ENCODE measurements at regions not wholly inside any gene's neighbourhood (a gene's known extent, or its start where the extent isn't known, plus 50 kb on each side); places are given as distances from the start of the nearest gene placed in this dataset.
"Not testable (repeated sequence)": the region's sequence is repeated elsewhere in the genome, so short reads cannot be mapped to it uniquely, and the experiment has no call there.

DNA sequence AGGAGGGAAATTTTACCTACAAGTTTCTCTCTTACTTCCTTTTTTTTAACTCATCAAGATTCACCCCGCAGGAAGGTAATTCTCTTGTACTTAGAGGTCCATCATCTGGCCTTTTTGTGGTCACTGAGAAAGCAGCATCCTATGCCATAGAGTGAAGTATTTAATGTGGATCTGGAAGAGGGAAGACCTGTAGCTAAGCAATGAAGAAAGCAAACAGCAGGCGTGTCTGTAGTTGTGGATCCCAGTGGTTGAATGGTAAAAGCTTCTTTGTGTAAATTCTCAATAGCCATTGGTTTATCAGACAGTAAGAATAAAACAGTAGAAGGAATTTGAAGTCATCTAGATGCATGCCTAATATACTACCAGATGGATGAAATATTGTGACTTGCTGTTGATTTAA, 196.4 kb downstream of the ANKRD7 start:
- DNase-seq, result no peak

DNA sequence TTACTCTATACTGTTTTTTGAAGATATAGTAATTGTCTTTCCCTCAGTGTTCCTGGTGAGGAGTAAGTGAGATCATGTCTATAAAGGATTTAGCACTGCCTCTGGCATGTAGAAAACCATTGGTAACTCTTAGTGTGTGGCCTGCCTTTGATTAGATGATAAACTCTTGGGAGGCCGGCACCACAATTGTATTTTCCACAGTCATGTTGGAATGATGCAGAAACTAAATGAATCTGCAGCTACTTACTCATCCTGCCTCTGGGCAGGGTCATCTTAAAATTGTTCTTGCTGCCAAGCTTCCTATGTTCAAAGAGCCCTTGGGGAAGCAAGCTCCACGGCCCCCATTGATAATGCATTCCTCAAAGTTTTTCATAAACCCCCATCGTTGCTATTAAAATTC, 204.6 kb downstream of the ANKRD7 start:
- DNase-seq, result no peak

DNA sequence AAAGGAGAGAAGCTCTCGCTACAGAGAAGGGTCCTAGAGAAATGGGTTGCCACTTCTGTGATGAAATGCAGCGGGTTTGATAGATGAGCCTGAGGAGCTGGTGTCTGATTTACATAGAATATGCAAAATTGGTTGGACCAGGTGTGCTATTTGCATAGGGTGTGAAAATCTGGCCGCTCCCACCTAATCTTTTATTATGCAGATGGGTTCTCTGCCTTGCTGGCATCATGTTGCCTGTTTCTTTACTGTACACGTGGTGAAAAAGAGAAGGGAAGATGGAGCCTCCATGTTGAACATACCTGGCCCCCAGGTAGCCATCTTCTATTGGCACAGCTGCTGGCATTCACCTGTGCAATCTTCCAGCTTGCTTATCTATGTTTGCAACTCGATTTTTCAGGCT, 212.2 kb downstream of the ANKRD7 start:
- no peak for DNase-seq

DNA sequence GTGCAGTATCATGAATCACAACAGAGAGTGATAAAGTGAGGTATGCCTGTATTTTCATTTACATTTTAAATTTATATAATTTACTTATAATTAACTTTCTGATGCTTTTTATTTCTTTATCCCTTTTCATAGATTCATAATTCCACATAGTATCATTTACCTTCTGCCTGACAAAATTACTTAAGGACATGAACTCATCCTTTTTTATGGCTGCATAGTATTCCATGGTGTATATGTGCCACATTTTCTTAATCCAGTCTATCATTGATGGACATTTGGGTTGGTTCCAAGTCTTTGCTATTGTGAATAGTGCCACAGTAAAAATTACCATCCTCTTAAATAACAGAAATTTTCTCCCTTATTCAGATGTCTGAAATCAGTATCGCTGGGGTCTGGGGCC, 224.5 kb downstream of the ANKRD7 start:
- DNase-seq, result not testable (repeated sequence)

DNA sequence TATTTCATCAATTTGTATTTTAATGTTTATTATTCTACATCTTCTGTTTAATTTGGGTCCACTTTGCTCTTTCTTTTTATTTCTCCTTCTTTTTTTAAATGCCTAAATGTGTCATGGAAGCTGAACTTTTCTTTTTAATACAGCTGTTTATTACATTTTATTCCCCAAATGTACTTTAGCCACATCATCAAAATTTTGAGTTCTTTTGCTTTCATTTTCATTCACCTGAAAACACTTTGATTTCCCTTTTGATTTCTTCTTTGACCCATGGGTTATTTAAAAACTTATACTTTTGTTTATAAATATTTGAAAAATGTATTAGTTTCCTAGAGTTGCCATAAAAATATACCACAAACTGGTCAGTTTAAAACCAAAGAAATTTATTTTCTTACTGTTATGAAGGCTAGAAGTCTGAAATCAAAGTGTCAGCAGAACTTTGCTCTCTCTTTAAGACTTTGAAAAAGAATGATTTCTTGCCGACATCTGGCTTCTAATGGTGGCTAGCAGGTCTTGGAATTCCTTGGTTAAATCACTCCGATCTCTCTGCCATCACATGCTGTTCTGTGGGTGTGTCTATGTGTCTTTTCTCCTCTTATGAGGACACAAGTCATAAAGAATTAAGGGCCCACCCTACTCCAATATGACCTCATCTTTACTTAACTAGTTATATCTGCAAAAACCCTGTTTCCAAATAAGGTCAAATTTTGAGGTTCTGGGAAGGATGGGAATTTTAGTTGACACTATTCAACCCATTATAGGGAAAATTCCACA, 225.5 kb downstream of the ANKRD7 start:
- no peak for DNase-seq

DNA sequence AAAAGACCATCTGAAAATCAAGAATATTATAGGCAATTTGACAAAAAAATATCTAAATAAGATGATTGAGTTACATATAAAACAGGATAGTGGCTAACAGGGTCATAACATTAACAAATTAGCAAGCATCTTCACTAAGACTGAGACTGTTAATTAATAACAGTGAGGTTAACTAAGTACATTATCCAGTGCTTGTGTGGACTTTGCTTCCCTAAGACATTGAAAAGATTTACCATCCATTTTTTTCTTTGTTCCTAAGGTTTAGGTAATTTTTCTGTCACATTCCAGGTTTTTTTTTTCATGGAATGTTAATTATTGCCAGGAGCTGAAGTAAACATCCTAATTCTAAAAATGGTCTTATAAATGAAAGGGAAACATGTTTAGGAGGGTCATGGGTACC, 227.6 kb downstream of the ANKRD7 start:
- DNase-seq, result no peak

DNA sequence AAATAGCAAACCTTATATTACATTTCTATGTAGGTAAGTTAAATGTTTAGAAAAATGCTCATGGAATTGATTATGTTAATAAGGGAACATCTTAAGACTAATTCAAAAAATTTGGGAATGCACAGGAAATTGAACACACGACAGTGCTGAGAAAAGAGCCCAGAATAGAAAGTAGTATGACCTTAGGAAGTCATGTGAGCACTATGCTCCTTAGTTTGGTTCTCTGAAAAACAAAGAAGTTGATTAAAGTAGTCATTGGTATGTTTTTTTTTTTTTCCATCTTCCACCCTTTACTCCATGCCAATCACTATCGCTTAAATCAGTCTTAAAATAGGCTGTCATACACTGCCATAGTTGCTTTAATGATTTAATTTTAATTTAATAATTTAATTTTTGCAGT, 242.9 kb downstream of the ANKRD7 start:
- no peak for DNase-seq

DNA sequence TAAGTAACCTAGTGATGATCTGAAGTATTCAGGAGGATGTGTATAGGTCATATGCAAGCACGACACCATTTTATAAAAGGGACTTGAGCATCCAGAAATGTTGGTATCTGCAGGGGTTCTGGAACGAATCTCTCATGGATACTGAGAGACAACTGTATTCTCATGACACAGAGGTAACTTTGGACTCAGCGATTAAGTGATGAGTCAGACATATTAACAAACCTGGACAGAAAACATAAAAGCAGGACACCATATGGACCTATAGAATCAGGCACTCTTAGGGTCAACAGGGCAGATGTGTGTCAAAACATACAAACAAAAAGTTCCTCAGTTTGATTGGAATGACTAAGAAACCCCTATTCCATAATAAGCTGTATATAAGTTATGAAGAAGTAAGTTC, 248.1 kb downstream of the ANKRD7 start:
- no peak for DNase-seq

DNA sequence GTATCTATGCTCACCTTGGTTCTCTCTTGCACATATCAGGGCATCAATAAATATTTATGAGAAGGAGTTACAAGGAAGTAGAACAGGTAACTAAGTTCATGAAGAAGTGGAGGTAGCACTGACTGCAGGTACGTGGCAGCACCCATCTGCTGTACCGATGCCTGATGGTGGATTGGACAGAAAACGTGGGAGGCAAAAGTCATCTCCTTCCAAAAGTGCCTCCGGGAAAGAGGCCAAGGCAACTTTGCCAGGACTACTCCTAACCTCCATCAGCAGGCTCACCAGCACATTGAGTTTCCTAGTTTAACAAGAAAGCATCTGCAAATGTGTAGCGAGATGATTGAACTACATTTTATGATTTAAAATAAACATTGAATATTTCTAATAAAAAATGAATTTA, 248.8 kb downstream of the ANKRD7 start:
- DNase-seq, result no peak

DNA sequence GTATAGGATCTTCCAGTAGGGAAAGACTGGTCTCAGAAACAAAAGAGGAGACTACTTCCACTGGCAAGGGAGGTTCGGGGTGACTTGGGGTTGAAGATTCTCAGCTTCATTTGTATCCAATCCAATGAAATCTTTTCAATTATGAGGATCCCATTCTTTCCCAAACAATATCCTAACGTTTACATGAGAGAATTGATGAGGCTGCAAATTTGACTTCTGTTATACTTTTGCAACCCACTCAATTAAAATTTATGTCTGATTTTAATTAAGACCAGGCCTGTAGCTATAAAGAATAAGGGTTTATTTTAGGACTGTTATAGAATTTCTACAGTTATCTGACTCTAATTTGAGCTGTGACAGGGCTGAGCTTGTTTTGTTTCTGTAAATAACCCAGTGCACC, 251.5 kb downstream of the ANKRD7 start:
- DNase-seq, result no peak

DNA sequence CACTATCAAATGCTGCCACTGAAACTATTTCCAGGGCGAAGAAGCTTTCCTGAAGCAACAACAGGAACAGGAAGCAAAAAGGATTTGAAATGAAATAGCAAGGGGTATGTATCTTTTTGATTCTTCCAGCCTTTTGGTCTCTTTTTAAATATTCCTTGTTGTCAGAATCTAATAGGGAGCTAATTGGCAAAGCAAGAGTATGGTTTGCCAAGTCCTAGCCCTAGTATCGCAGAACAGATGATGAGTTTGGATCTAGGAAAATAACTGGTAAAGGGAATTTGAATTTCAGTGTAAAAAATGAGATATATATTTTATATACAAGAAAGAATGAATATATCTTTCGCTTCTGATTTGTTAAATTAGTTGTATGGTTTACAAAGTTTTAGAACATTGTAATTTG, 252.5 kb downstream of the ANKRD7 start:
- DNase-seq, result no peak

DNA sequence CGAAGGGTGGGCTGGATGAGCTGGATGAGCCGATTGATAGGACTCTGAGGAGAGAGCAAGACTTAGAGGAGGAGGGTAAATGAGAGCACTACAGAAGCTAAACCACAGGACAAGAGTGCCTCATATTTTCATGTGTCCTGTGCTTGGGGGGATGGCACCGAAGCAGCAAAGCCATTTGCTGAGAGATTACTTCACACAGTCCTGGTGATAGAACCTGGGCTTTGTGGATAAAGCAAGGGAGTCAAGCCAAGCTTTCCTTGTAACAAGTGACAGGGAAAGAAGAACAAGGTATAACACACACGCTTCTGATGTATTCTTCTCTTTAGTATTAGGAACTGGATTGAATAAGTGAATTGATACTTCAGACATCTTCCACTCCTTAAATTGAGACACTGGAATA, 253.7 kb downstream of the ANKRD7 start:
- DNase-seq, result no peak

DNA sequence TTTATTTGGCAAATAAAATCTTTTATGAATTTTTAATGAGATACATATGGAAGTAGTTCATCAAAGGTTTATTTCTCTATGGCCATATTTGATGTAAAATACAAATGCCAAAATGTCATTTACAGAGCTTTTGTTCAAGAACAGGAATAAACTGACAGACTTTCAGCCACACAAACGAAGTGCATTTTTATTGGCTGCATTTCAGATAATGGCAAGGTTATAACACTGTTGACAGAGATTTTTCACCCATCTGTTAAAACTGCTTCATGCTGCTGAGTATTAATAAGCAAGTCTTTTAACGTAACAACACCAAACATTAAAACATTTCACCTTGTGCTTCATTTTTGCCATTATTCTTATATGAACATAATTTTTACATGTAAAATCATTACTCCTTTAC, 254.4 kb downstream of the ANKRD7 start:
- no peak for DNase-seq

DNA sequence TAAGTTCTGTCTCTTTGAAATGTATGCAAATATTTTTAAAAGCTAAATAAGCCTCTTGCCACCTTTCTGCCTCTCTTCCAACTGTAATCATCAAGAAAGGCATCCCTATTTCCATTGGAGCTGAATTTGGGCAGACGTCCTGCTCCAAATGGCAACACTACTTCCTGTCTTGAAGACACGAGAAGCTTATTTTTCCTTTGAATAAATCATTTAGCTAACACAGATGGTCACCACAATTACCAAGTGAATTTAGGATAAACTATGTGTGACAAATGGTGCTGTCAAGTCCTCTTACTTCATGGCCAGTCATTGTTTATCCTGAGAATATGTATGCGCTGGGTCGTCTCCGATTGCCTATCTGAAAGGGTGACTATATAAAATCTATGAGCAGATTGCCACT, 268.0 kb downstream of the ANKRD7 start:
- no peak for DNase-seq

DNA sequence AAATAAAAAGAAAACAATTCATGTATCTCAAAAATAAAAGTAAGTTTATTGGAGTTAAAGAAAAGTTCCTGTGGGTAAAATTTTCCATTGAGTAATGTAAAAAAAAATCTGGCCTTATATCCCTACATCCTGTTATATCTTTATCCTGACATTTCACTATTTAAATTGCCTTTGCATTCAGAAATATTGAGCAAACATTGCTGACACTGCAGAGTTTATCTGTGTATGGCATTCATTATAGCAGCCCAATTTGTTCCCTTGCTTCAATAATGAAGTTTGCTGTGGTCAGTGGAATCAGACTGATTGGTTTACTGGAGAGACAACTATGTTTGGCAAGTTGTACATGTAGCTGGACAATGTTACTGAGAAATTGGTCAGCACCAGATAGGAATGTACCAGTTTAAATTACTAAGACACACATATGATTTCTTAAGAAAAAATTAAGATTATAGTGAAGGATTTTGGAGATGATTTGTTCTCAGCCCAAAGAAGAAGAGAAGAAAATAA, 271.7 kb downstream of the ANKRD7 start:
- DNase-seq, result no peak

DNA sequence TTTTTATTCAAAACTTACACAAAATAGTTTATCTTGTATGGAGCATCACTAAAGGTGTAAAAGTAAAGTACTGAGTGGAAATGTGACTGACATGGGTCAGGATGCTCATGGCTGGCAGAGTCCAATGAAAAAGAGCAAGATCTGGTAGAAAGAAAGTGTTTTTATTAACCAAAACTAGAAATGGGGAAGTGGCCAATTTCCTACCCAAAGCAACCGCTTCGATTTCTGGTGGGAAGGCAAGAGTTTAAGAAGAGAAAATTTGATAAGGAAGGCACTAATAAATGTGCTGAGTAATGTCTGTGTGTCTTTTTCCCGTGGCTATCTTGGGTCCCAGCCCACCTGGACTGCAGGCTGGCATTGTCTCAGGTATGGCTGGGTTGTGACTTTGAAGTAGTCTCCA, 277.7 kb downstream of the ANKRD7 start:
- no peak for DNase-seq

DNA sequence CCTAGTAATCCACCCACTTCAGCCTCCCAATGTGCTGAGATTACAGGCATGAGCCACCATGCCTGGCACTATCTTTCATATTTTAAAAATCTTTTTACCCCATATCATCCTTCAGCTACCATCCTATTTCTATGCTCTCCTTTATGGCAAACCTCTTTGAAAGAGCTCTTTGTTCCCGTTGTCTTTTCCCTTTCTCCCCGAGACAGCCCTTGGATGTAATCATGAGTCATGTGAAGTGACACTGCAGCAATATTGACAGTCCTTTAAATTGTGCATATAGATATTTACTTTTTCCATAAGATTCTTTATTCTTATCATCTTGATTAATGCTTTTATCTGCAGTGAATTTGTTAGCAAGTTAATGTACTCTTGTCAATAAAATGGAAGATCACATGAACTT, 286.6 kb downstream of the ANKRD7 start:
- DNase-seq, result no peak

DNA sequence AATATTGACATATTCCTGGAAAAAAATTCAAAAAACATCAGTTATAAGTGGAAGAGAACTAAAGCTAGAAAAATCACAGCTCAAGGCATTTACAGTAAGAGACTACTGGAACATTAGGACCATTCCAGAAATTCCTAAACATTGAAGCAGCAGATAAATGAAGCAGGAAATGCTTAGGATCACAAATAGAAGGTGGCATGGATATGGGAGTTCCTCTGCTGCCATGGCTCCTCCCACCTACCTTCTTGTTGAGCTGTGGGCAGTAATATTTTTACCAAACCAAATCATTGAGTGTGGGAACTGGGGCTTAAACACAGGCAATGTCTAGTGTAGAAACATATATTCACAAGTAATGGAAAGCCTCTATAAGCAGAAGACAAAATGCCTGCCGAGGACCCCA, 292.8 kb downstream of the ANKRD7 start:
- no peak for DNase-seq

DNA sequence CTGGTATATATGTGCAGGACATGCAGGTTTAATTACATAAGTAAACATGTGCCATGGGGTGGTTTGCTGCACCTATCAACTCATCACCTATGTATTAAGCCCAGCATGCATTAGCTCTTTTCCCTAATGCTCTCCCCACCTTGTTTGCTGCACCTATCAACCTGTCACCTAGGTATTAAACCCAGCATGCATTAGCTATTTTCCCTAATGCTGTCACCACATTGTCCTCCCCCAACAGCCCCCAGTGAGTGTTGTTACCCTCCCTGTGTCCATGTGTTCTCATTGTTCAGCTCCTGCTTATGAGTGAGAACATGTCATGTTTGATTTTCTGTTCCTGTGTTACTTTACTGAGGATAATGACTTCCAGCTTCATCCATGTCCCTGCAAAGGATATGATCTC, 300.5 kb downstream of the ANKRD7 start:
- DNase-seq, result no peak

DNA sequence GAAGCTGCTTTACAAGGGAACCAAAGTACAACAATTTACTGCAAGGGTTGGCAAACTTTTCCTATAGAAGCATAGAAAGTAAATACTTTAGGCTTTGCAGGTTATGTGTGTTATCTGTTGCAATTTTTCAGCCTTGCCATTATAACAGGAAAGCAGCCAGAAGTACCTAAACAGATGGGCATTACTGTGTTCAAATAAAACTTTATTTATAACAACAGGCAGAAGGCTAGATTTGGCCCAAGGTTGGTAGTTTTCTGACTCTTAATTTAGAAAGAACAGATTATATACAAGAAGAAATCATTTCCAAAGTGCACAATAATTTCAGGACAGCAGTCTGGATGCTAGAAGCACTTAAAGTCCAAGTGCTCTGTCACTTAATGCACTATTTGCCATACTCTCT, 307.1 kb downstream of the ANKRD7 start:
- DNase-seq, result no peak

DNA sequence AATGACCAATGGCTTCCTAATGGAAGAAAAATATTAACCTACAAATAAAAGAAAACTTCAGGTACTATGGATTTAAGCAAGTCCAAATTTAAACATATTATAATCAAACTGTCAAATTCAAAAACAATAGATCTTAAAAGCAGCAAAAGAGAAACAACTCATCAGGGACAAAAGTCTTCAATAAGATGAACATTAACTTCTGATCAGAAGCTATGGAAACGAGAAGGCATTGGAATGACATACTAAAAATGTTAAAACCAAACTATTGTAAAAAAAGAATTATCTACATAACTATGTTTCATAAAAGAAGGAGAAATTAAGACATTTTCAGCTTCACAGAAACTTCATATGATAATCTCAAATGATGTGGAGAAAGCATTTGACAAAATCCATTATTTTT, 334.7 kb downstream of the ANKRD7 start:
- DNase-seq, result no peak

DNA sequence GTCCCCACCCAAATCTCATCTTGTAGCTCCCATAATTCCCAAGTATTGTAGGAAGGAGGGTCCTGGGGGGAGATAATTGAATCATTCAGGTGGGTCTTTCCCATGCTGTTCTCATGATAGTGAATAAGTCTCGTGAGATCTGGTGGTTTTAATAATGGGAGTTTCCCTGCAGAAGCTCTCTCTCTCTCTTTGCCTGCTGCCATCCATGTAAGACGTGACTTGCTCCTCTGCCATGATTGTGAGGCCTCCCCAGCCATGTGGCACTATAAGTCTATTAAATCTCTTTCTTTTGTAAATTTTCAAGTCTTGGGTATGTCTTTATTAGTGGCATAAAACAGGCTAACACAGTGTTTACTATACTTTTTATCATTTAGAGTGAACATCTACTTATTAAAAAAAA, 338.8 kb downstream of the ANKRD7 start:
- DNase-seq, result no peak

DNA sequence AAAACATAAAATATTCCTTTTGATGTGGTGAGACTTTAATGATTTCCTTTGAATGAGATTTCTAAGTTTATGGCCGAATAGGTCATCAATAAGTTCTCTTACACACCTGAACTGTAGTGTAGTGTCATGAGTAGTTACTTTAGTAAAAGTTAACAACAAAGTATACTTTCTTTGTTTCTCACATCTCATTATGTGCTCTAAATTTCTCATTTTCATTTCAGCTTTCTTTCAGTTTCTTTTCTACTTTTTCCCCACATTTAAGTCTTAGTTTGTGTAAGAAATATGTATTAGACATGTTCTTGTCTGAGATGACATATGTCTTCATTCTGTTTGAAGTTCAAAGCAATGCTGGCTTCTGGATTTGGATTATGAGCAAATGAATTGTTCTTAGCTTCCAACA, 348.1 kb downstream of the ANKRD7 start:
- no peak for DNase-seq

DNA sequence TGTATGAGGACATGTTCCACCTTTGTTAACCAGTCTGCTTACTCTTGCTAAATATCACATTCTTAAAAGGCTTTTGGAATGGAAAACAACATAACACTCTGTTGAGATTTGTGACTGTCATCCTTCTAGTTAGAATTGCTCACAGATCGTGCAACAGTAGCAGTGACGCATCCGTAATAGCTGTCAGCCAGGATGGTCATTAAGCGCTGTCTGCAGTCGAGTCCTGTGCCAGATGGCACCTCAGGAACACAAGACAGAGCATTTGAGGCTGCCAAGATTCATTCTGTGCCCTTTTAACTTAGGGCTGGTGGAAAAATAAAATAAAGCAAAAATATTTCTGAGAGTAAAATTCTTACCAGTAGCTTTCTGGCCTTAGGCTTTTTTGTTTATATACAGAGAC, 348.6 kb downstream of the ANKRD7 start:
- DNase-seq, result no peak

DNA sequence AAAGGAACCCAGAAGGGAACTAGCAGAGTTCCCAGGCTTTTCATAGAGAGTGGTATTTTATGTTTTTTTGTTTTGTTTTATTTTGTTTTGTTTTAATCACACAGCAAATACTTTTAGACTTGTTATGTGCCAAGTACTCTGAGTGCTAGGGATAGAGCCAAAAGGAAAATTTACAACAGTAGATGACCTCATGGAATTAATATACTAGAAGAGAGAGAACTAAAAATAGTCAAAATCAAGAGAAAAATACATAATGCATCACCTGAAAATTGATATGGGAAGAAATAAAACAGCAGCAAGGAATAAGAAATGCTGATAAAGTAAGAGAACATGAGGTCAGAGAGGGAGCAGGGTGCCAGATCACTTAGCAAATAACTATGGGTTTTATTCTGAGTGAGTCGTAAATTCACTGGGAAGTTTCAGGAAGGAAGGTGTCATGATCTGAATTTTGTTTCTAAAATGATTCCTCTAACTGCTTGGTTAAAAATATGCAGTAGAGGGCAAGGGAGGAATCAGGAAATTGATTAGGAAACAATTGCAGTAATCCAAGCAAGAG, 351.0 kb downstream of the ANKRD7 start:
- DNase-seq, result no peak

Measured in stimulated activated CD4-positive, alpha-beta T cell treated with anti-CD3 and anti-CD28 coated beads, Interleukin-1b, Interleukin-23, amount 100 ng/mL, for 48 hours (primary cell).